GM19025 (cell line): ENCODE measurements at regions not wholly inside any gene's neighbourhood (a gene's known extent, or its start where the extent isn't known, plus 50 kb on each side); places are given as distances from the start of the nearest gene placed in this dataset.

Experiments
- ATAC-seq: cut with Tn5 transposase; IDR thresholded peaks from one replicate; pipeline ENCODE4 v1.9.1; 2021; ENCODE audit warnings: mild to moderate bottlenecking, low read depth, moderate library complexity; ENCODE audit not compliant: unreplicated experiment

DNA sequence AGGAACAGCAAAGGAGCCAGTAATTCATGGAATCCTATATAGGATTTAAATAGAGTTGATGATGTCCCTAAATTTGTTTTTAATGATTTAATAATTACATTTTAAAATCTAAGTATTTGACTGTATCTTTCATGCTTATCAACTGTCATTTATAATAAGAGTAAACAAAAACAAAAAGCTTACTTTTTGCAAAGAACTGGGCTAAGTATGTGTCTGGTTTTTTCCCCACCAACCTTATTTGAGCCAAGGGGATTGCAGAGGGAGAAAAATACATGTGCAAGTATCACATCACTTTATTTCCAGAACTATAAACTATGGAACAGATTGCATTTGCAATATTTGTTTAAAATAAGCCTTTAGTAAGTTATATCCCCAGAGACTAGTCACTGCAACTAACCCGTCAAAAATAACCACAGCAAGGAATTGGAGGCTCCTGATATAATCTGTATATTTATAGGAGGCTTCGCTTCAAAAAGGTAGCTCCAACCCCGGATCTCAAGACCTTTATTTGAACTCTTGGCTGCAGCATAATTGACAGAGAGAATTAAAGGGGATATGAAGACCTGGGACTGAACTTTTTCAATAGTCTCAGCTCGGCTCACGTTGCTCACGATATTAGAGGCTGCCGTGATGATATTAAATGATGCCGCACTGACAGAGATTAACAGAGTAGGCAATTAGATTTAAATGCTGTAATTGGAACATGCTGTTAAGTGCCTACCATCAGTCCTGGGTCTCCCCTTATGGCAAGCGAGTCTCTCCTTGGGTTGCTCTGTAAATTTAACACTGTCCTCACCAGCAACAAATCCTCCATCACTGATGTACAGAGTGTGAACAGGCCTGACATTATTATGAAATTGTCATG, 329.1 kb upstream of the NFIA start:
- no peak for ATAC-seq

DNA sequence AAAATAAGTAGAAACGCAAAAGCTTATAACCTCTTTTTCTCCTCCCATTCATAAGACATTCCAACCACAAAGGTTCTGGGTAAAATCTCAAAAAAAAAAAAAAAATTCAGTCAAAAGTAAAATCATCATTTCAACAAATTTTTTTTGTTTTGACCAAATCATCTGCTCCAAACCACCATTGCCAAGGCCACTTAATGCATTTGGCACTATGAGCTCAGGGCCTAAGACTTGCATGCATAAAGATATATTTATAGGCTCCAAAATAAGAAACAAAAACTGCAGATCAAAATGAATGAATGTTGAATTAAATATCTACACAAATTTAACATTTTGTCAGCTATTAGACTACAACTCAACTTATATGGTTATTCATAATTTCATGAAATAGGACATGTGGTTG, 331.1 kb upstream of the NFIA start:
- no peak for ATAC-seq

DNA sequence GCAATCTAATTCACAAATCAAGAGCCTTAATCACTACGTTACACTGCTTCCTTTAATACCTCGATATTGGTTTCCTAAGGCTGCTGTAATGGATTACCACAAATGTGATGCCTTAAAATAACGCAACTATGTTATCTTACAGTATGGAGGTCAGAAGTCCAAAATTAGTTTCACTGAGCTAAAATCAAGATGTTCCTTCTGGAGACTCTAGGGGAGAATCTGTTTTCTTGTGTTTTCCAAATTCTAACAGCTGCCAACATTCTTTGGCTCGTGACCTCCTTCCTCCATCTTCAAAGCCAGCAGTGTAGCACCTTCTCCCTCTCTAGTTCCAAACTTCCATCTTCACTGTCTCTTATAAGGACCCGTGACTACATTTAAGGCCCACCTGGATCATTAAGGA, 335.0 kb upstream of the NFIA start:
- no peak for ATAC-seq

DNA sequence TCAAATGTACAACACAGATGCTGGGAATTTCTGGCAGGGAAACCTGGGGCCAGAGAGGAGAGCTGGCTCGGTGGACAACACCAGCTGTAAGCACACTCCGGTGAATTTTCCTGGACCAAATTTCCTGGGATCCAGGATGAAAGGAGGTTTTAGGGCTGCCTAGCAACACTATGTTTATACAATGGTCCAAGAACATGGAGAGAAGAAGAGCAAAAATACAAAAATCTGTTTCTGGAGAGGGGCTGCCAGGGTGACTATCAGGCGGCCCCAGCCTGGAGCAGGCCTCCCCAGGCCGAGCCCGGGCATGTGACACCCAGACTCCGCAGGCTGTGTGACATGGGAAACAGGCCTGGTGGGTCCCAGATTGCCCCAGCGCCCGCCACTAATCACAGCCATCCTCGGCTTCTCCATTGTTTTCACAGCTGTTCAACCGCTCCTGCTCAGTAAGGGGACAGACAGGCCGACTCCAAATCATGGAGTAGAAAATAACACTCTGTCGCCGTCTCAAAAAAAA, 336.0 kb upstream of the NFIA start:
- ATAC-seq: no peak

DNA sequence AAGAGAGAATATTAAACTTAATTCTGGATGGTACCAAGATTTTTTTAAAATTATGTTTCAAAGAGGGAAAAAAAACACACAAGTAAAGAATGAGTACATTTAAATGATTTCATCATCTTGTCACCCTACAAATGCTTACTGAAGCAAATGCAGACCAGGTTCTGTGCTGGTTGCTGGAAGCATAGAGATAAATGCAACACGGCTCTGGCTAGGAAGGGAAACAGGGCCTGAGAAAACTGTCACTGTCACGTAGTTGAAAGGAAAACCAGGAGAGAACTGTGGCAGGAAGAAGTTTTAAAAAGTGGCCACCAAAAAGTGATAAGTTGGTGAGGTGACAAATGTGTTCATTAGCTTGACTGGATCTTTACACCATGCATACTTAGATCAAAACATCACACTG, 336.9 kb upstream of the NFIA start:
- ATAC-seq: no peak

DNA sequence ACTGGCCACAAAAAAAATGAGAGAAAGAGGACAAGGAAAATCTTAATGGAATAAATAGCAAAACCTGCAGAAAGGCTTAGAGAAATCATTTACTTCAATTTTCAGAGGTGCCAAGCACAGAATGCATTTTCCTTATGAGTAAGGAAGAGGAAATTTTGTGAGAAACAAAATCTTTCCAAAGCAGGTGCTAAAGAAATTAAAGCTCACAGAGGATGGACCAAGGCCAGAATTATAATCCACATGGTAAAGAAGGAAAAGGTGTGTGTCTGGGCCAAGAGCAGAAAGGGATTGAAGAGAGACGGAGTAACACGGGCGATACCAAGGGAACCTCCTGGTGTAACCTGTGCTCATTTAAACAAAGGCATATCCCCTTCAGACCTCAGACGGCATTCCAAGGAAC, 340.0 kb upstream of the NFIA start:
- no peak for ATAC-seq

DNA sequence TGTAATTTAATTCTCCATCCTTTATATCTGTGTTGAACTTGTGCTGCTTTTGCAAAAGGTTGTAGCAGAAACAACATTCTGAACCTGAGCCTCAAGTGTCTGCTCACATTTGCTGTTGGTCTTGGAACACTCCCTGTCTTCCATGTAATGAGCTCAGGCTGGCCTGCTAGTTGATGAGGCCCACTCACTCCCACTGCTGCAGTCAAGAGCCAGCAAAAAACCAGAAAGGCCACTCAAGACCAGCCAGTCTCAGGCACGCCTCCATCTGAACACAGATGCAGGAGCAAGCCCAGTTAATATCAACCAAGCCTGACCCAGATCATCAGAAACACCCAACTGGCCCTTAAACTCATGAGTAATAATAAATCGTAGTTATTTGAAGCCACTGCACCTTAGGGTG, 342.2 kb upstream of the NFIA start:
- no peak for ATAC-seq

DNA sequence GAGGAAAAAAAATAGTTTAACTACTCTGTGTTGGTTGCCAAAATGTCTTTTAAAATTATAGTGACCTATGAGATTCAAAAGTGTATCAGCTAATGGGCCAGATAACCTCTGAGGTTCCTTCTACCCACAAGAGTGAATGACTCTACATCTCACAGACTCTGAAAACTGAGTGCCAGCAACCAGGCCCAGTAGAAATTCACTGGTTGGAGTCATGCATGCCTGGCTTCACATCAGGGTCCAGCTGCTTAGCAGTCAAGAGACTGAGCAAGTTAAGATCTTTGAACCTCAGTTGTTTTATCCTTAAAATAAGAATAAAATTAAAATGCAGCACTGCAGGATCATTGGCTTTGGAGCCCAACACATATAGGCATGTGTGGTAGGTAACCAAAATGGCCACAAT, 342.6 kb upstream of the NFIA start:
- ATAC-seq: no peak

DNA sequence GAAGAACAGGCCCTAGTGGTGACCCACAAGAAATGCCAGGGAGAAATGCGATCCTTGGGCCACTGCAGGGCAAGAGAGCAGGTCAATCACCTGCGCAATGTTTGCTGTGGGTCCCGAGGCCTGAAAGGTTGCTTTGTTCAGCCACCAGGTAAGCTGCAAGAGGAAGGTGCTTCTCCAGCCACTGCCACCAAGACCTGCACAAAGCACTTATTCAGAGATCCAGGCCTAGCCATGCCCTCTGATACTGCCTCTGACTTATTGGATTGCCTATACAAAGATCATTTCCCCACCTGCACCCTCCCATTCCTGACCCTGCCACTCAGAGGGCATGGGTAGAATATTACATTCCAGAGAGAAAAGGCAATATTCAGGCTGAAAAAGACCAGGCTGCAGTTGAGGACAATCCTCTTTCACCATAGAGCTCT, 349.4 kb upstream of the NFIA start:
- no peak for ATAC-seq

DNA sequence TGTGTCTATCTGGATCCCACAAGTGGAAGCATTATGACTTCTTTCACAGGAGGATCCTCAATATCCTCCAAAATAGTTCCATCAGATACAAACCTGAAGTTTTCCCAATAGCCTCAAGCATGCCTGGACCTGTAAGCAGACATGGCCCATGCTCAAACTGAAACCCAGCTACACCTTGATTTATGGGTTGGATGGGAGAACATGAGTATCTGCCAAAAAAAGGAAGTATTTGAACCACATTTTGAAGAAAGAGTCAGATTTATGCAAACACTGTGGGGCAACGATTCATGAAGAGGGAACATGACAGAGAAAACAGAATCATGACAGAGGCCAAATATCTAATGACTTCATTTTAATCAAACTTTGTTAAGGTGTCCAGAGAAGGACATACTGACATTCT, 351.0 kb upstream of the NFIA start:
- no peak for ATAC-seq

DNA sequence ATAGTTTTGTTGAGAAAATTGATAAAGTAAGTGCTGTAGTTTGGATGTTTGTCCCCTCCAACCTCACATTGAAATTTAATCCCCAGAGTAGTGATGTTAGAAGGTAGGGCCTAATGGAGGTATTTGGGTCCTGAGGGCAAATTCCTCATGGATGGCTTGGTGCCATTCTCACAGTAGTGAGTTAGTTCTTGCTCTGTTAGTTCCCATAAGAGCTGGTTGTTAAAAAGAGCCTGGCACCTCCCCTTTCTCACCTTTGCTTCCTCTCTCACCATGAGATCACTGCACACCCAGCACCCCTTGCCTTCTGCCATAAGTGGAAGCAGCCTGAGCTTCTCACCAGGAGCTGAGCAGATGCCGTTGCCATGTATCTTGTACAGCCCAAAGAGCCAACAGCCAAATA, 354.8 kb upstream of the NFIA start:
- no peak for ATAC-seq

DNA sequence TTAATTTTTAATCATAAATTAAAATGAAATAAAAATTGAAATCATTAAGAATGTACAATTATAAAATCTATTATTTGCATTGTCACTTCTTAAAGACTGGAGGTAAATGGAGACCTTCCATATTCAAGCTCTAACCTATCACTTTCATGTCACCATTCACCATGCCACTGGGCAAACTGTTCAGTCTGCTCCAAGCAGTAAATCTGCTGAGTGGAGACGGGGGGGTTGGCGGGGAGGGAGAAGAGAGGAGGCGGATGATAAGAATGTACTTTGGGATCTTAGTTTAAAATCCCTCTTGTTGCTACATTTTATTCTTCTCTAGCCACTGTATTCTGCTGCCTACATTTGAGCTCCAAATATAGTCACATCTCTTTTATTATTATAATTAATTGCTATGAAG, 365.9 kb upstream of the NFIA start:
- ATAC-seq: no peak

DNA sequence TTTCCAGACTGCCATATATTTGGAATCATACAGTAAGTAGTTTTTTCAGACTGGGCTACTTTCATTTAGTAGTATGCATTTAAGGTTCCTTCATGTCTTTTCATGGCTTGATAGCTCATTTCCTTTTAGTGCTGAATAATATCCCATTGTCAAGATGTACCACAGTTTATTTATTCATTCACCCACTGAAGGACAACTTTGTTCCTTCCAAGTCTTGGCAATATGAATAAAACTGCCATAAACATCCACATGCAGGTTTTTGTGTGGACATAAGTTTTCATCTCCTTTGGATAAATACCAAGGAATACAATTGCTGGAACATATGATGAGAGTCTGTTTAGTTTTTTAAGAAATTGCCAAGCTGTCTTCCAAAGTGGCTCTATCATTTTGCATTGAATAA, 366.4 kb upstream of the NFIA start:
- ATAC-seq: no peak

DNA sequence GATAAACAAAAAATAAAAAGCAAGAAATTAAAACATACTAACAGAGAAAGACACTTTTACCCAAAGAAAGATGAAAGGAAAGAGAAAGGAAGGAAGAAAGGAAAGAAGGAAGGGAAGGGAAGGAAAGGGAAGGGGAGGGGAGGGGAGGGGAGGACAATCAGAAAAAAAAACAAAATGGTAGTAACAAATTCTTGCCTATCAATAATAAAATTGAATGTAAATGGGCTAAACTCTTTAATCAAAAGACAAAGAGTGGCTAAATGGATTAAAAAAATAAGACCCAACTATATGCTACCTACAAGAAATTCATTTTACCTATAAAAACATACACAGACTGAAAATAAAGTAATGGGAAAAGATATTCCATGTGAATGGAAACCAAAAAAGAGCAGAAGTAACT, 372.9 kb upstream of the NFIA start:
- no peak for ATAC-seq

DNA sequence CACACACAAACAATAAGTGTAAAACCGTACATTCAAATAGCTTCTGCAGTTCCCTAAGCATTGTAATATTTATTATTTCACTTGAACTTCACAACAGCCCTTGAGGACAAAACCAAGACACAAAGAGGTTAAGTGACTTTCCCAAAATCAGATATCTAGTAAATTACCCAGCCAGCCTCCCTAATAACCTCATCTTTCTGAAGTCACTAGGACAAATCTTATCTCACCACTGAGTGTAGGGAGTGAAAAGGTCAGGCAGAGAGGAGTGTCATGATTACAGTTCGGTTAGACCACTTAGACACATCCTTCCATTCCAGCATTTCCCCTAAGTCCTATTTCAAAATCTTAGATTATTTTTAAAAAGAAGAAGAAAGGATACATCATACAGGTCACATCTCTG, 377.3 kb upstream of the NFIA start:
- no peak for ATAC-seq

DNA sequence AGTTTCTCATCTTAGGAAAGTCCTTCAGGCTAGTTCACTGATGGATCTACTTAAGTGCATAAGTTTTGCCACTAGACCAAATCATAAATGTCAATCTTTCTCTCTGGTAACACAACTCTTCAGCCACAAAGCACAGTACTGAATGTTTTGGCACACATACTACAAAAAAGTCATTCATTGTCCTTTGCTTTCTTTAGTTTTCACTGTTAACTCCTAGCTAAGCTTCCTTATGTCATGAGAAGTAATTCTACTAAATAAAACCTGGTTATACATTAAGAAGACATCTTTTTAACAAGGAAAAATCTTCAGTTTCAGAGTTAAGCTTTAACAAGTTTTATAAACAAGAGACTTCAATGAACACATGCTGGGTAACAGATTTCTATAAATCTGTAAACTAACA, 379.2 kb upstream of the NFIA start:
- no peak for ATAC-seq

DNA sequence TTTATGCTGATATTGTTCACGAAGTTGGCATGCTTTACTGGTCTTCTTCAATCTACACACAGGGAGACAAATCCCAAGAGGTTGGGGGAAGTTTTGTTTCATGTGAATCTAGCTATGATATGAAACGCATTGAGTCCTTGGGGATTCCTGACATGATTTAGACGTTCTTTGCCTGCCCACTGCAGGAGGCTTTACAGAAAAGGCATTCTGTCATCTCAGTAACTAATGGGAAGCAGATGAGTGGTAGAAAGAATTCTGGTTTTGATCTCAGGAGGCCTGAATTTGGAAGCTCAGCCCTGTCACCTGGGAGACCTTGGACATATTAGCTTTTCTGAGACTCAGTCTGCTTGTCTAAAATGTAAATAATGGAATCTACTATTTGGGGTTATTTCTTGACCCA, 383.0 kb upstream of the NFIA start:
- ATAC-seq: no peak

DNA sequence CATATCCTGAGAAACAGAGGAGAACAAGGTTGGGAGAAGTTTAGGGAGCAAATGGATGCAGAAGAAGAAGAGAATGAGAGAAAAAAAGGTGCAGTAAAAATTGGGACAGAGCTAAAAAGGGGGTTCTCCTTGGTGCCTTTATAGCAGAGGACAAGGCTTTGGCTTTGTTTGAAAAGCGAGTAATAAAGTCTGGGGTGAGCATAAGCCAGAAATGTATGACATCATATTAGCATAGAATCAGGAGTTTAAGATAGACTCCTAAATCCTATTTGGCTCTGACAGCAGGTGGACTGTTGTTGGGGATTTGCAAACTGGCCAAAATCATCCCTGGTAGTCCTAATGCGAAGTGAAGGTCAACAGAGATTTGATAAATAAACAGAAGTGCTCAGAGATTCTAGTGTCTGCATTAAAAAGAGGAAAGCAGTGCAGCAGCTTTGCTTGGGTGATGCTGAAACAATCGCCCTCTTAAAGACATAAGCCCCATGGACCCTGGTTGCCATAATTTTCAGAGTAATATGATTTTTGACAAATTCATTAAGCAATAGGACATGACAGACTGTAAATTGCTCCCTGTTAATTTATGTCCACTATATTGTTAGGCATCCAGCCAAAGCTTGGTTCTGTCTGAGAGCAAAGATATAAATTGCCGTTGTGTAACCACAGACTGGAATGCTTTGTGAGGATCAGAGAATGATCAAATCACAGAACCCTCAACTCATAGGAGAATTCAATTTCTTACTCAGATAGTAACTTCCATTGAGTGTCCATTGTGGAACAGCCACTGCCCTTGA, 385.0 kb upstream of the NFIA start:
- no peak for ATAC-seq

DNA sequence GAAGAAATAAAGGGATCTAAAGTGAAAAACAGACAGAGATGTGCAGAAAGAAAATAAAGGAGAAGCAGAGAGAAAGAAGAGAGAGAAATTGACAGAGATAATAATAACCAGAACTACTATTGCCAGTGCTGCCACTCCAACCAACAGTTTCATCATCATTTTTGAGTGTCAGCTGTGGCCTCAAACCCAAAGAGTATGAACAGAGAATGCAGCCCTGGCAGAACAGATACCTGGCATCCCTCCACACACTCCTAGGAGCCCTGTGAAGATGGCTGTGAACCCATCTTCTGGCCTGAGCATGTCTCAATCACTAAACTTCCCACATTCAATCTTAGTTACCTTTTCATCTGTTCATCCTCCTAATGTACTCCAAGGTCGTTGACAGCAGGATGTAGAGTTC, 385.8 kb upstream of the NFIA start:
- ATAC-seq: no peak

DNA sequence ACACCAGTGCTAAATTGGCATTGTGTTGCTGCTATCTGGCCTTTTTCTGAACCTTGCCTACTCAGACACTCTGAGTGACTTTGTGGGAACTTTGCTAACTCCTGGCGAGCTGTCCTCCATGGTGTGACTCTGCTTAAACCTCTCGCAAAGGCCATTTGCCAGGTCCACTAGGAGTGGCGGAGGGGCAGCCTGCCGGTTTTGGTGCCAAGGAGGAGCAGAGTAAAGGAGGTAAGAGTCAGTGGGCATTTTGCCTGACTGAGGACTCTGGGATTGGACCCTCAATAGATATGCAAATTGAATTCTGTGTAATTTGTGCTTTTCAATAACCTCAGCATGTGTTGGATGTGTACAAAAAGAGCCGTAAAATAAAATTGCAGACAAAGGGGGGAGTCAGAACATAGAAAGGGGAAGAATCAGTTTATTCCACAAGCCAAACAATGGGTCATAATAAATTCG, 386.6 kb upstream of the NFIA start:
- ATAC-seq: no peak

DNA sequence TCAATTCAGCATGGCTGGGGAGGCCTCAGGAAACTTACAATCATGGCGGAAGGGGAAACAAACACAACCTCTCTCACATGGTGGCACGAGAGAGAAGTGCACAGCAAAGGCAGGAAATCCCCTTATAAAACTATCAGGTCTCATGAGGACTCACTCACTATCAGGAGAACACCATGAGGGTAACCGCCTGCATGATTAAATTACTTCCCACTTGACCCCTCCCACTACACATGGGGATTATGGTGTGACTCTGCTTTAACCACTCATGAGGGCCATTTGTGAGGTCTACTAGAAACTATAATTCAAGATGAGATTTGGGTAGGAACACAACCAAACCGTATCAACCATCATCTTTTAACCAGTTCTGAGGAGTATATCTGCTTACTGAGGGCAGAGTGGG, 387.4 kb upstream of the NFIA start:
- no peak for ATAC-seq

DNA sequence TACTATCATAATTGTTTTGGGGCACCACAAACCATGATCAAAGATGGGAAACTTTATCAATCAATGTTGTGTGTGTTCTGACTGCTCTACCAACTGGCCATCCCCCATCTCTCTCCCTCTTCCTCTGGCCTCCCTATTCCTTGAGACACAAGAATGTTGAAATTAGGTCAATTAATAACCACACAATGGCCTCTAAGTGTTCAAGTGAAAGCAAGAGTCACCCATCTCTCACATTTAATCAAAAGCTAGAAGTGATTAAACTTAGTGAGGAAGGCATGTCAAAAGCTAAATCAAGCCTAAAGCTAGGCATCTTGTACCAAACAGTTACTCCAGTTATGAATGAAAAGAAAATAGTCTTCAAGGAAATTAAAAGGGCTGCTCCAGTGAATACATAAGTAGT, 390.3 kb upstream of the NFIA start:
- ATAC-seq: no peak
